MCF 10A (cell line): ENCODE measurements at regions not wholly inside any gene's neighbourhood (a gene's known extent, or its start where the extent isn't known, plus 50 kb on each side); places are given as distances from the start of the nearest gene placed in this dataset.
"Not testable (repeated sequence)": the region's sequence is repeated elsewhere in the genome, so short reads cannot be mapped to it uniquely, and the experiment has no call there.

ENCODE experiments used
- BruUV-seq: library from RNA; stranded (reverse); fragments of 400-500 nt; replicated peaks from 2 replicates; lab custom pipeline; 2021; lab: Mats Ljungman, UMichigan
- CTCF ChIA-PET: fragments of 300-600 bp; sonication (Branson Sonifier 250); formaldehyde crosslinking; extraction: SDS; loops from one replicate; lab custom pipeline; 2021; ENCODE audit warnings: antibody characterized with exemption, inconsistent platforms; lab: Yijun Ruan, JAX
- POLR2A ChIA-PET: fragments of 300-600, 350-650 bp; sonication (Branson Sonifier 250); formaldehyde crosslinking; extraction: SDS; loops from one replicate; lab custom pipeline; 2020; ENCODE audit warnings: antibody characterized with exemption, inconsistent platforms; lab: Yijun Ruan, JAX
- DNase-seq: peaks from one replicate; pipeline ENCODE4 v3.0.0-alpha.2; 2018; ENCODE audit not compliant: unreplicated experiment
- H3K27ac Mint-ChIP-seq: one replicate; pipeline ENCODE4 v1.8.0; 2022; ENCODE audit warnings: mild to moderate bottlenecking, low read depth, mixed read lengths; ENCODE audit not compliant: unreplicated experiment
- H3K27me3 Mint-ChIP-seq: one replicate; pipeline ENCODE4 v1.8.0; 2022; ENCODE audit warnings: mixed read lengths; ENCODE audit not compliant: insufficient read depth, unreplicated experiment
- H3K36me3 Mint-ChIP-seq: one replicate; pipeline ENCODE4 v1.8.0; 2022; ENCODE audit warnings: mild to moderate bottlenecking, moderate library complexity, mixed read lengths; ENCODE audit not compliant: insufficient read depth, unreplicated experiment
- H3K4me1 Mint-ChIP-seq: one replicate; pipeline ENCODE4 v1.8.0; 2022; ENCODE audit warnings: mixed read lengths; ENCODE audit not compliant: insufficient read depth, unreplicated experiment
- H3K4me3 Mint-ChIP-seq: one replicate; pipeline ENCODE4 v1.8.0; 2022; ENCODE audit warnings: mild to moderate bottlenecking, moderate library complexity, mixed read lengths; ENCODE audit not compliant: unreplicated experiment
- H3K9me3 Mint-ChIP-seq: one replicate; pipeline ENCODE4 v1.8.0; 2022; ENCODE audit warnings: mixed read lengths; ENCODE audit not compliant: unreplicated experiment
- intact Hi-C: fragments of 100-400 bp; cut with micrococcal nuclease; formaldehyde crosslinking; loops from 2 replicates; pipeline ENCODE4 v1.14.1; 2022
- TF ChIP-seq, protein P1 (sequence below): fragments of 200-600 bp; IDR thresholded peaks from one replicate; pipeline ENCODE4 v1.8.0; 2022; ENCODE audit warnings: antibody characterized with exemption, mild to moderate bottlenecking; ENCODE audit not compliant: unreplicated experiment

DNA sequence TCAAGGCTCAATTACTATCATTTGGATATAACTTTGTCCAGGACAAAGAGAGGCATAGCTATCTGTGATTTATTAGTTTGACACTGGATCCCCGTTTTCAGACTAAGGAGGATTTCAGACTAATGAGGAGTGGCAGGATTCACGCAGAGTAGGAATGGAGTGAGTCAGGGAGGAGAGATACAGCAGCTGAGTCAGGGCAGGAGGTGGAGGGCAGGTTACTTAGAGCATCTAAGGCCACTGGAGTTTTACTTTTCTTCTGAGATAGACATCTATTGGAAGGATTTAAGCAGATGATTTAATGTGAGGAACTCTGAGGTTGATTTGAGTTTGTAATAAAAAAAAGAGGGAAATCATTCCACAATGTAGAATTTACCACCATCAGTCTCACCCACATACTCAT lies 110.6 kb downstream of the RPIA start:
- BruUV-seq, H3K4me1 Mint-ChIP-seq, H3K4me3 Mint-ChIP-seq, H3K36me3 Mint-ChIP-seq, H3K27ac Mint-ChIP-seq, intact Hi-C loops, POLR2A ChIA-PET, H3K9me3 Mint-ChIP-seq: not testable (repeated sequence)
- CTCF ChIA-PET = interaction anchor here (1.5 kb wide), 1 partner anchor 30 kb away, joined by 5 read pairs; no protein-coding TSS in a partner anchor
- DNase-seq = peak; percentile 18
- peaks cover 62% of the 10 kb centered on the region for H3K27me3 Mint-ChIP-seq

DNA sequence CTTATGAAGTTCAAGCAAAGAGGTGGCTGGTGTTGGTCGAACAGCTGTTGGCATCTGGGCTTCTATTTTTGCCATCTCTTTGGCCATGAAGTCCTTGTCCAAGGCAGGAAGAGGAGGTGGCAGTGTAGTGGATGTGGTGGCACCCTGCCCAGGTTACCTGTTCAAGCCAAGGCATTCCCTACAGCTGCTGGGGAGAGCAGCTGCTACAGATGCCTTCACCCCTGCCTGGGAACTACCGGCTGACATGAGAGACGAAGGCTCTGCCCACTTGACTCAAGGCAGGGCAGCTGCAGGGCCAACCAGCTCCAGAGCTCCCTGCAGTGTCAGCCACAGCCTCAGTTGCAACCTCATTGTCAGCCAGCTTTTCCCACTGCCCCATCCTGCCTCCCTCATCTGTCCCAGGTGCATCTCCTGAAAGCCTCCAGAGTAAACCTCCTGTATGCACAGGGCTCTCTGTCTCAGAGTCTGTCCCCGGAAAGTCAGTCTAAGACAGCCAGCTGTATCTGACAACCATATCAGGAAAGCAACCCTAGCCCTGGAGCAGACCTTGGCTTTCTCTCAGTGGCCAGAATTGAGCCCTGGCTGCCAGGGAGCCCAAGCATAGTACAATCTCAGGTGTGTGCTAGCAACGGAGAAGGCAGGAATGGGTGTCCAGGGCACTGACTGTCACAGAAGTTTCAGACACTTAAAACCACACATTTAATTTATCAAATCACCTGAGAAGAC lies 115.9 kb downstream of the RPIA start:
- no peaks in the 10 kb centered on the region for H3K4me1 Mint-ChIP-seq
- H3K27ac Mint-ChIP-seq = no peak overlapping the region
- intact Hi-C loops = no loop called here
- ChIA-PET POLR2A (no interaction called here), CTCF (interaction anchor here (0.6 kb wide), 1 partner anchor 8 kb away, joined by 3 read pairs; no protein-coding TSS in a partner anchor)
- H3K9me3 Mint-ChIP-seq = no peaks in the 10 kb centered on the region
- no peak for DNase-seq
- peaks cover 28% of the 10 kb centered on the region for H3K27me3 Mint-ChIP-seq
- BruUV-seq = no TSS peak
- TF ChIP-seq, protein P1, sequence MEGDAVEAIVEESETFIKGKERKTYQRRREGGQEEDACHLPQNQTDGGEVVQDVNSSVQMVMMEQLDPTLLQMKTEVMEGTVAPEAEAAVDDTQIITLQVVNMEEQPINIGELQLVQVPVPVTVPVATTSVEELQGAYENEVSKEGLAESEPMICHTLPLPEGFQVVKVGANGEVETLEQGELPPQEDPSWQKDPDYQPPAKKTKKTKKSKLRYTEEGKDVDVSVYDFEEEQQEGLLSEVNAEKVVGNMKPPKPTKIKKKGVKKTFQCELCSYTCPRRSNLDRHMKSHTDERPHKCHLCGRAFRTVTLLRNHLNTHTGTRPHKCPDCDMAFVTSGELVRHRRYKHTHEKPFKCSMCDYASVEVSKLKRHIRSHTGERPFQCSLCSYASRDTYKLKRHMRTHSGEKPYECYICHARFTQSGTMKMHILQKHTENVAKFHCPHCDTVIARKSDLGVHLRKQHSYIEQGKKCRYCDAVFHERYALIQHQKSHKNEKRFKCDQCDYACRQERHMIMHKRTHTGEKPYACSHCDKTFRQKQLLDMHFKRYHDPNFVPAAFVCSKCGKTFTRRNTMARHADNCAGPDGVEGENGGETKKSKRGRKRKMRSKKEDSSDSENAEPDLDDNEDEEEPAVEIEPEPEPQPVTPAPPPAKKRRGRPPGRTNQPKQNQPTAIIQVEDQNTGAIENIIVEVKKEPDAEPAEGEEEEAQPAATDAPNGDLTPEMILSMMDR = no peak
- no peaks in the 10 kb centered on the region for H3K36me3 Mint-ChIP-seq
- no peak overlapping the region for H3K4me3 Mint-ChIP-seq

DNA sequence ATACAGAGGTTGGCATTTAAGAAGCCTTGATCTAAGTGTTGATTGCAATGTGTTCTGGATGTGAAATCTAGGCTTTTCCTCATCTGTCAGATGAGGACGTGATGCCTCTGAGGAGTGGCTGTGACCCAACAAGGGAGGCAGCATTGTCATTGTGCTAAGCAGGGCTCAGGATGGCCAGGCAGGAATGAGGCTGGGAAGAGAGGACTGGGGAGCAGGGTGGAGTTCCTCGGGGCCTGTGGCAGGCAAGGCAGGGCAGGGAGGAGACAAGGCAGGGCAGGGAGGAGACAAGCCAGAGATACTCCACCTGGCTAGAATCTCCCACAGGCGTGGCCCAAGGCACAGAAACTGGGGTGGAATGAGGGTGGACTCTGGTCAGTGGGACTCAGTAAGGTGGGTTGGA lies 116.6 kb downstream of the RPIA start:
- Mint-ChIP-seq H3K36me3 (no peaks in the 10 kb centered on the region), H3K27ac (no peak overlapping the region), H3K9me3 (no peaks in the 10 kb centered on the region), H3K27me3 (peaks cover 22% of the 10 kb centered on the region), H3K4me1 (no peaks in the 10 kb centered on the region), H3K4me3 (no peak overlapping the region)
- no peak for DNase-seq
- POLR2A ChIA-PET = no interaction called here
- CTCF ChIA-PET = no interaction called here
- intact Hi-C loops = no loop called here
- TF ChIP-seq, protein P1 = no peak
- BruUV-seq = no TSS peak

- ChIA-PET POLR2A (no interaction called here), CTCF (no interaction called here)
- no TSS peak for BruUV-seq
- intact Hi-C loops = no loop called here
- Mint-ChIP-seq H3K9me3 (no peaks in the 10 kb centered on the region), H3K4me1 (no peaks in the 10 kb centered on the region), H3K27me3 (peaks cover 22% of the 10 kb centered on the region), H3K36me3 (no peaks in the 10 kb centered on the region), H3K4me3 (no peak overlapping the region), H3K27ac (no peak overlapping the region)
- TF ChIP-seq, protein P1 = no peak
- DNase-seq = no peak
These were observed 117.2 kb downstream of the RPIA start for GRCh38 chr2:88808652-88809051.
